ENCODE measurements at regions not wholly inside any gene's neighbourhood (a gene's known extent, or its start where the extent isn't known, plus 50 kb on each side); places are given as distances from the start of the nearest gene placed in this dataset.

GRCh38 chr17:79369532-79369931, 241.3 kb downstream of the RBFOX3 start:
- TF ChIP-seq EP300 (IDR thresholded peaks at IDR 0.05) = no peak
- no peak for TF ChIP-seq POLR2A (IDR thresholded peaks at IDR 0.05)

Data from tibial nerve (tissue), 3 donors.